Right renal pelvis (tissue), 4 donors: ENCODE measurements at regions not wholly inside any gene's neighbourhood (a gene's known extent, or its start where the extent isn't known, plus 50 kb on each side); places are given as distances from the start of the nearest gene placed in this dataset.

Source experiments
- DNase-seq, 4 donors: peaks; one replicate each; pipeline ENCODE4 v3.0.0-alpha.2; 2013; ENCODE audit warnings: low read depth in 4 of 4, low spot score in 3 of 4, missing footprints in 1 of 4

- no peak for DNase-seq
These were observed 161.2 kb downstream of the PLPP3 start for GRCh38 chr1:56418151-56418631.

GRCh38 chr1:56417646-56418045 is 161.7 kb downstream of the PLPP3 start:
- DNase-seq: no peak

GRCh38 chr1:56416495-56416894 is 162.9 kb downstream of the PLPP3 start:
- no peak for DNase-seq

- DNase-seq: no peak
These were observed 163.6 kb downstream of the PLPP3 start for GRCh38 chr1:56415720-56416119.

- DNase-seq: no peak
These were observed 164.1 kb downstream of the PLPP3 start for GRCh38 chr1:56415258-56415657.

GRCh38 chr1:56414728-56415224 is 164.6 kb downstream of the PLPP3 start:
- no peak for DNase-seq

GRCh38 chr1:56413671-56414199 is 165.6 kb downstream of the PLPP3 start:
- no peak for DNase-seq

- DNase-seq: no peak
These were observed 167.7 kb downstream of the PLPP3 start for GRCh38 chr1:56411484-56412180.

- DNase-seq: no peak
These were observed 168.3 kb downstream of the PLPP3 start for GRCh38 chr1:56411021-56411420.

GRCh38 chr1:56410405-56410804 is 169.0 kb downstream of the PLPP3 start:
- DNase-seq: no peak

- DNase-seq: no peak
These were observed 170.2 kb downstream of the PLPP3 start for GRCh38 chr1:56409112-56409691.

- DNase-seq: no peak
These were observed 172.5 kb downstream of the PLPP3 start for GRCh38 chr1:56406821-56407220.

GRCh38 chr1:56404561-56405030 is 174.8 kb downstream of the PLPP3 start:
- no peak for DNase-seq

GRCh38 chr1:56404066-56404465 is 175.3 kb downstream of the PLPP3 start:
- DNase-seq: no peak

- DNase-seq: no peak
These were observed 176.0 kb downstream of the PLPP3 start for GRCh38 chr1:56403321-56403720.

GRCh38 chr1:56401191-56401590 is 178.2 kb downstream of the PLPP3 start:
- DNase-seq: no peak

GRCh38 chr1:56400526-56400925 is 178.8 kb downstream of the PLPP3 start:
- DNase-seq: no peak

GRCh38 chr1:56399795-56400194 is 179.6 kb downstream of the PLPP3 start:
- DNase-seq: no peak

- DNase-seq: no peak
These were observed 180.0 kb downstream of the PLPP3 start for GRCh38 chr1:56399326-56399725.

GRCh38 chr1:56397811-56398231 is 181.5 kb downstream of the PLPP3 start:
- no peak for DNase-seq

- no peak for DNase-seq
These were observed 182.0 kb downstream of the PLPP3 start for GRCh38 chr1:56397409-56397808.

- no peak for DNase-seq
These were observed 182.8 kb downstream of the PLPP3 start for GRCh38 chr1:56396581-56396980.
